PC-3 (cell line): ENCODE measurements at regions not wholly inside any gene's neighbourhood (a gene's known extent, or its start where the extent isn't known, plus 50 kb on each side); places are given as distances from the start of the nearest gene placed in this dataset.

Experiments used
- ATAC-seq: fragments of 200-7000 bp; cut with Tn5 transposase; 2 replicates; pipeline ENCODE4 v1.9.1; 2020; ENCODE audit warnings: mild to moderate bottlenecking, moderate library complexity
- BruUV-seq: library from RNA; stranded (reverse); fragments of 400-500 nt; replicated peaks from 2 replicates; lab custom pipeline; 2021; lab: Mats Ljungman, UMichigan
- CTCF ChIA-PET: fragments of 300-600 bp; sonication (Branson Sonifier 250); formaldehyde crosslinking; loops from one replicate; lab custom pipeline; 2022; ENCODE audit warnings: antibody characterized with exemption; lab: Charles Lee
- POLR2A ChIA-PET: fragments of 300-600 bp; sonication (Branson Sonifier 250); formaldehyde crosslinking; loops from one replicate; lab custom pipeline; 2022; ENCODE audit warnings: antibody characterized with exemption; ENCODE audit not compliant: unreplicated experiment; lab: Charles Lee
- DNase-seq: peaks from one replicate; pipeline ENCODE4 v3.0.0-alpha.2; 2015
- H2AFZ ChIP-seq: fragments of 300-600 bp; sonication (generic); 2 replicates; pipeline ENCODE4 v1.6.0; 2016; ENCODE audit warnings: antibody characterized with exemption, low read length
- H3F3A ChIP-seq: fragments of 300-600 bp; sonication (generic); one replicate; pipeline ENCODE4 v1.6.0; 2017; ENCODE audit warnings: antibody characterized with exemption, low read length, control low read depth, mild to moderate bottlenecking; ENCODE audit not compliant: unreplicated experiment
- H3K27ac ChIP-seq: fragments of 300-600 bp; sonication (generic); 2 replicates; pipeline ENCODE4 v1.5.1; 2016; ENCODE audit warnings: mild to moderate bottlenecking, low read length
- H3K27me3 ChIP-seq: fragments of 300-600 bp; sonication (generic); 2 replicates; pipeline ENCODE4 v1.6.1; 2016; ENCODE audit warnings: low read length, mixed read lengths
- H3K36me3 ChIP-seq: fragments of 300-600 bp; sonication (generic); 2 replicates; pipeline ENCODE4 v1.6.1; 2016; ENCODE audit warnings: low read depth, mixed run types, low read length, mixed read lengths
- H3K4me1 ChIP-seq: fragments of 300-600 bp; sonication (generic); 2 replicates; pipeline ENCODE4 v1.5.1; 2016; ENCODE audit warnings: low read length; ENCODE audit not compliant: insufficient read depth
- H3K4me2 ChIP-seq: fragments of 300-600 bp; sonication (generic); 2 replicates; pipeline ENCODE4 v1.6.0; 2016; ENCODE audit warnings: low read length
- H3K4me3 ChIP-seq: fragments of 300-600 bp; sonication (generic); 2 replicates; pipeline ENCODE4 v1.5.1; 2016; ENCODE audit warnings: mild to moderate bottlenecking, low read length, mixed read lengths
- H3K79me2 ChIP-seq: fragments of 300-600 bp; sonication (generic); 2 replicates; pipeline ENCODE4 v1.6.1; 2017; ENCODE audit warnings: low read length, mixed read lengths
- H3K9ac ChIP-seq: fragments of 300-600 bp; sonication (generic); 2 replicates; pipeline ENCODE4 v1.6.0; 2016; ENCODE audit warnings: mild to moderate bottlenecking, low read length
- H3K9me2 ChIP-seq: fragments of 300-600 bp; sonication (generic); replicated peaks from 2 replicates; pipeline ENCODE4 v1.6.1; 2016; ENCODE audit warnings: mixed run types, low read length, mixed read lengths
- H3K9me3 ChIP-seq: fragments of 300-600 bp; sonication (generic); 2 replicates; pipeline ENCODE4 v1.6.1; 2016; ENCODE audit warnings: low read length, mixed read lengths
- H4K20me1 ChIP-seq: fragments of 300-600 bp; sonication (generic); 2 replicates; pipeline ENCODE4 v1.6.1; 2016; ENCODE audit warnings: low read length, mixed read lengths
- EZH2 ChIP-seq: fragments of 300-600 bp; sonication (generic); IDR thresholded peaks from one replicate; pipeline ENCODE4 v1.6.1; 2017; ENCODE audit warnings: antibody characterized with exemption, mild to moderate bottlenecking, low read length; ENCODE audit not compliant: unreplicated experiment
- EZH2phosphoT487 ChIP-seq: fragments of 300-600 bp; sonication (generic); IDR thresholded peaks from 2 replicates; pipeline ENCODE4 v1.6.1; 2018; ENCODE audit warnings: mild to moderate bottlenecking, antibody characterized with exemption, low read length, borderline replicate concordance
- intact Hi-C: fragments of 100-400 bp; cut with micrococcal nuclease; formaldehyde crosslinking; loops from 2 replicates; pipeline ENCODE4 v1.9.0; 2023
- TF ChIP-seq, protein P1 (sequence below): fragments of 300-600 bp; sonication (generic); conservative IDR thresholded peaks from 2 replicates; pipeline ENCODE4 v1.5.1; 2017; ENCODE audit warnings: antibody characterized with exemption, low read depth, mild to moderate bottlenecking, low read length

DNA sequence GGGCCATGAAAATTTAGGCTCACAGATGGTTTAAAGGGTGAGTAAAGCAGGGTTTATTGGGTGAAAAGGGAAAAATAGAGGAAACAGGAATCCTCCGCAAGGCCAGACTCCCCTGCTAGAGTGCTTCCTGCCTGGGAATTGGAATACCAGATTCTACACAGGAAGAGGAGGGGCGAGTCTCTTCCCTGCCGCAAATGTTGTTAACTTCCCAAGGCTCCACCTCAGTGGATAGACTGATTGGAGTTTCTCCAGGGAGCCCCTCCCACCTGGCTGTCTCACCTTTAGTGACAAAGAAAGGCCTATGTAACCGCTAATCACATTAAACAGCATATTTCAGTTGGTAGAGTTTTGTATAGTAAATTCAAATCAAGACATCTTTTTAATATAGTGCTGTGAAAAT lies 1450.1 kb downstream of the KCNT2 start:
- BruUV-seq: no TSS peak
- no peaks in the 10 kb centered on the region for H3K27me3 ChIP-seq
- no peaks in the 10 kb centered on the region for H3F3A ChIP-seq
- no peak overlapping the region for H3K9ac ChIP-seq
- H3K27ac ChIP-seq: no peak overlapping the region
- no peaks in the 10 kb centered on the region for H3K9me3 ChIP-seq
- no peak overlapping the region for H3K4me3 ChIP-seq
- H3K9me2 ChIP-seq: no peaks in the 10 kb centered on the region
- H3K4me2 ChIP-seq: no peak overlapping the region
- ATAC-seq (no peak), DNase-seq (no peak)
- intact Hi-C loops: no loop called here
- no peaks in the 10 kb centered on the region for H4K20me1 ChIP-seq
- CTCF ChIA-PET: no interaction called here
- no peaks in the 10 kb centered on the region for H3K79me2 ChIP-seq
- no peaks in the 10 kb centered on the region for H3K36me3 ChIP-seq
- H3K4me1 ChIP-seq: no peaks in the 10 kb centered on the region
- POLR2A ChIA-PET: no interaction called here
- H2AFZ ChIP-seq: no peak overlapping the region
- TF ChIP-seq, protein P1, sequence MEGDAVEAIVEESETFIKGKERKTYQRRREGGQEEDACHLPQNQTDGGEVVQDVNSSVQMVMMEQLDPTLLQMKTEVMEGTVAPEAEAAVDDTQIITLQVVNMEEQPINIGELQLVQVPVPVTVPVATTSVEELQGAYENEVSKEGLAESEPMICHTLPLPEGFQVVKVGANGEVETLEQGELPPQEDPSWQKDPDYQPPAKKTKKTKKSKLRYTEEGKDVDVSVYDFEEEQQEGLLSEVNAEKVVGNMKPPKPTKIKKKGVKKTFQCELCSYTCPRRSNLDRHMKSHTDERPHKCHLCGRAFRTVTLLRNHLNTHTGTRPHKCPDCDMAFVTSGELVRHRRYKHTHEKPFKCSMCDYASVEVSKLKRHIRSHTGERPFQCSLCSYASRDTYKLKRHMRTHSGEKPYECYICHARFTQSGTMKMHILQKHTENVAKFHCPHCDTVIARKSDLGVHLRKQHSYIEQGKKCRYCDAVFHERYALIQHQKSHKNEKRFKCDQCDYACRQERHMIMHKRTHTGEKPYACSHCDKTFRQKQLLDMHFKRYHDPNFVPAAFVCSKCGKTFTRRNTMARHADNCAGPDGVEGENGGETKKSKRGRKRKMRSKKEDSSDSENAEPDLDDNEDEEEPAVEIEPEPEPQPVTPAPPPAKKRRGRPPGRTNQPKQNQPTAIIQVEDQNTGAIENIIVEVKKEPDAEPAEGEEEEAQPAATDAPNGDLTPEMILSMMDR: no peak
- no peak for TF ChIP-seq EZH2phosphoT487

DNA sequence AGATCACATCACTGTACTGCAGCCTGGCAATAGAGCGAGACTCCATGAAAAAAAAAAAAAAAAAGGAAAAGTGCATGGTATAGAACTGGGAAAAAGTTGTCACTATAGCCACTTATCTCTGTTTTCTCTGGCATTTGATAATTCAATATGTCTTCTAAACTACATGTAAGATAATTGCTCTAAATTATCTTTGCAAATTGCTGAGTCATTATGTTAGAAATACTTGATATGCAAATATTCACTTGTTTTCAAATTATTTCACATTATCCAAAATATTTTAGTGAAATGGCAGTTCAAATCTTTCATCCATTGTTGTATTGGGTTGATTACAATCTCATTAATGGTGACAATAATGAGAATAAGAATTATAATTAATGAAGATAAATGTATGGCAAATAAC lies 1455.1 kb downstream of the KCNT2 start:
- no peak for TF ChIP-seq EZH2
- intact Hi-C loops: no loop called here
- ATAC-seq (no peak), DNase-seq (no peak)
- BruUV-seq: no TSS peak
- no peaks in the 10 kb centered on the region for H3K9me3 ChIP-seq
- no peaks in the 10 kb centered on the region for H3F3A ChIP-seq
- no peaks in the 10 kb centered on the region for H3K36me3 ChIP-seq
- no peak overlapping the region for H3K4me2 ChIP-seq
- no peaks in the 10 kb centered on the region for H3K4me1 ChIP-seq
- POLR2A ChIA-PET: no interaction called here
- no peaks in the 10 kb centered on the region for H4K20me1 ChIP-seq
- H2AFZ ChIP-seq: no peak overlapping the region
- H3K27ac ChIP-seq: no peak overlapping the region
- H3K9me2 ChIP-seq: no peaks in the 10 kb centered on the region
- CTCF ChIA-PET: no interaction called here
- H3K27me3 ChIP-seq: no peaks in the 10 kb centered on the region
- no peak overlapping the region for H3K4me3 ChIP-seq
- H3K9ac ChIP-seq: no peak overlapping the region
- no peaks in the 10 kb centered on the region for H3K79me2 ChIP-seq

DNA sequence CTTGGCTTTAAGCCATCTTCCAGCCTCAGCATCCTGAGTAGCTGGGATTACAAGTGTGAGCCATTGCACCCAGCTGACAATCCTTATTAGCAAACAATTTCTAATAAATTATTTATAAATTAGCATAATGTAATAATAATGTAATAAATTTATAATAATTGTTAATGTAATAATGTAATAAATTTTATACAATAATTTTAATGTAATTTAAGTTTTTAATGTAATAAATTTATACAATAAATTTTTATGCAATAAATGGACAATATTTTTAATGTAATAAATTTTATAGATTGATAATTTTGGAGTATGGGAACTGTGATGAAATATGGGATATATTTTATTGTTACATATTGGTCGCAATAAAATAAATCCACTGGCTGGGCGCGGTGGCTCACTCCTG lies 1457.5 kb downstream of the KCNT2 start:
- no TSS peak for BruUV-seq
- Histone ChIP-seq H3K27ac (no peak overlapping the region), H3K9me3 (no peaks in the 10 kb centered on the region), H3K36me3 (no peaks in the 10 kb centered on the region), H2AFZ (no peak overlapping the region), H3F3A (no peaks in the 10 kb centered on the region), H3K9me2 (no peaks in the 10 kb centered on the region), H3K4me2 (no peak overlapping the region), H3K9ac (no peak overlapping the region), H3K27me3 (no peaks in the 10 kb centered on the region), H4K20me1 (no peaks in the 10 kb centered on the region), H3K79me2 (no peaks in the 10 kb centered on the region), H3K4me3 (no peak overlapping the region), H3K4me1 (no peaks in the 10 kb centered on the region)
- TF ChIP-seq EZH2: no peak
- TF ChIP-seq EZH2phosphoT487: no peak
- TF ChIP-seq, protein P1: no peak
- ChIA-PET CTCF (no interaction called here), POLR2A (no interaction called here)
- no peak for DNase-seq
- no peak for ATAC-seq
- intact Hi-C loops: no loop called here
